AG04450 (cell line): ENCODE measurements at regions not wholly inside any gene's neighbourhood (a gene's known extent, or its start where the extent isn't known, plus 50 kb on each side); places are given as distances from the start of the nearest gene placed in this dataset.
"Not testable (repeated sequence)": the region's sequence is repeated elsewhere in the genome, so short reads cannot be mapped to it uniquely, and the experiment has no call there.

Source experiments
- CTCF ChIA-PET: fragments of 300-600, 350-600 bp; formaldehyde crosslinking; extraction: SDS; loops from one replicate; lab custom pipeline; 2022; ENCODE audit warnings: antibody characterized with exemption, inconsistent platforms; lab: Charles Lee
- POLR2A ChIA-PET: fragments of 350-600 bp; formaldehyde crosslinking; extraction: SDS; loops from one replicate; lab custom pipeline; 2021; ENCODE audit warnings: antibody characterized with exemption, inconsistent platforms; lab: Yijun Ruan, JAX
- DNase-seq: peaks from one replicate; pipeline ENCODE4 v3.0.0-alpha.2; 2011; ENCODE audit warnings: low read depth, low spot score
- H3K27ac ChIP-seq: one replicate; pipeline ENCODE4 v1.5.1; 2012; ENCODE audit warnings: low read depth, low read length, control low read depth
- H3K27me3 ChIP-seq: one replicate; pipeline ENCODE4 v1.6.0; 2012; ENCODE audit warnings: low read length; ENCODE audit not compliant: control insufficient read depth, insufficient read depth
- H3K4me3 ChIP-seq: 2 replicates; pipeline ENCODE4 v1.5.1; 2011; ENCODE audit warnings: mild to moderate bottlenecking, low read depth, low read length, control low read depth
- H3K9me3 ChIP-seq: 2 replicates; pipeline ENCODE4 v1.5.1; 2012; ENCODE audit warnings: low read length; ENCODE audit not compliant: control insufficient read depth, insufficient read depth
- CTCF ChIP-seq: IDR thresholded peaks from 2 replicates; pipeline ENCODE4 v1.5.1; 2011; ENCODE audit warnings: low read depth, low read length, control low read depth, inconsistent platforms

GRCh38 chr18:78822949-78823285, 156.7 kb upstream of the SALL3 start:
- ChIA-PET CTCF (no interaction called here), POLR2A (no interaction called here)
- Histone ChIP-seq H3K9me3 (peaks cover 82% of the 10 kb centered on the region), H3K27ac (no peak overlapping the region), H3K27me3 (no peaks in the 10 kb centered on the region), H3K4me3 (no peak overlapping the region)
- no peak for DNase-seq
- no peak for TF ChIP-seq CTCF

GRCh38 chr18:78825168-78825567, 154.4 kb upstream of the SALL3 start:
- Histone ChIP-seq H3K4me3 (no peak overlapping the region), H3K27me3 (no peaks in the 10 kb centered on the region), H3K27ac (no peak overlapping the region), H3K9me3 (peaks cover 78% of the 10 kb centered on the region)
- TF ChIP-seq CTCF: no peak
- no peak for DNase-seq
- ChIA-PET CTCF (no interaction called here), POLR2A (no interaction called here)

GRCh38 chr18:78826631-78827030, 153.0 kb upstream of the SALL3 start:
- H3K9me3 ChIP-seq: peaks cover 82% of the 10 kb centered on the region
- no peak for DNase-seq
- no peak overlapping the region for H3K27ac ChIP-seq
- ChIA-PET POLR2A (no interaction called here), CTCF (no interaction called here)
- TF ChIP-seq CTCF: no peak
- no peaks in the 10 kb centered on the region for H3K27me3 ChIP-seq
- no peak overlapping the region for H3K4me3 ChIP-seq

- peaks cover 79% of the 10 kb centered on the region for H3K9me3 ChIP-seq
- no peaks in the 10 kb centered on the region for H3K27me3 ChIP-seq
- CTCF ChIA-PET: no interaction called here
- H3K27ac ChIP-seq: no peak overlapping the region
- H3K4me3 ChIP-seq: no peak overlapping the region
- POLR2A ChIA-PET: no interaction called here
- DNase-seq: no peak
- TF ChIP-seq CTCF: no peak
These were observed 152.5 kb upstream of the SALL3 start for GRCh38 chr18:78827141-78827540.

GRCh38 chr18:78828131-78828530, 151.5 kb upstream of the SALL3 start:
- no peak for TF ChIP-seq CTCF
- DNase-seq: no peak
- H3K27ac ChIP-seq: no peak overlapping the region
- no peaks in the 10 kb centered on the region for H3K27me3 ChIP-seq
- ChIA-PET POLR2A (no interaction called here), CTCF (no interaction called here)
- H3K4me3 ChIP-seq: no peak overlapping the region
- H3K9me3 ChIP-seq: peaks cover 75% of the 10 kb centered on the region

GRCh38 chr18:78829026-78829425, 150.6 kb upstream of the SALL3 start:
- CTCF ChIA-PET, DNase-seq, H3K27ac ChIP-seq, H3K4me3 ChIP-seq, H3K27me3 ChIP-seq, POLR2A ChIA-PET: not testable (repeated sequence)
- H3K9me3 ChIP-seq: peaks cover 76% of the 10 kb centered on the region
